GM21619 (cell line): ENCODE measurements at regions not wholly inside any gene's neighbourhood (a gene's known extent, or its start where the extent isn't known, plus 50 kb on each side); places are given as distances from the start of the nearest gene placed in this dataset.

ENCODE experiments used
- ATAC-seq: cut with Tn5 transposase; IDR thresholded peaks from one replicate; pipeline ENCODE4 v1.9.1; 2021; ENCODE audit not compliant: unreplicated experiment

DNA sequence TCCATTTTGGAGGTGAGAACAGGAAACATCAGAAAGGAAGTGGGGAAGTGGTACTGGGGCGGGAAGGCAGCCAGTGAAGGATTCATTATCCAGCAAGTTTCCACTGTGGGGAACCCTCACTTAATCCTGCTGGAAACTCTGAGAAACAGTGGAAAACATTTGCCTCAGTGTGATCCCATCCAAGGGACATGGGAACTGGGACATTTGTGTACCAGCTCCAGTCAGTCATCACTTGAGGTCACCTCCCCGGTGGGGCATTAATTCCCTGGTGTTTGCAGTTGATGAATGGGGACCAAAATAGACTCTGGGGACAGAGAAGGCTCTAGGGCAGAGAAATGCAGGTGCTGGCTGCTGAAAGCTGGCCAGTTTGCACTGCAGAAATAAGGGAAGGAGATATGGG, 599.9 kb downstream of the BUD13 start:
- ATAC-seq = no peak

GRCh38 chr11:116172156-116172555, 600.6 kb downstream of the BUD13 start:
- no peak for ATAC-seq

DNA sequence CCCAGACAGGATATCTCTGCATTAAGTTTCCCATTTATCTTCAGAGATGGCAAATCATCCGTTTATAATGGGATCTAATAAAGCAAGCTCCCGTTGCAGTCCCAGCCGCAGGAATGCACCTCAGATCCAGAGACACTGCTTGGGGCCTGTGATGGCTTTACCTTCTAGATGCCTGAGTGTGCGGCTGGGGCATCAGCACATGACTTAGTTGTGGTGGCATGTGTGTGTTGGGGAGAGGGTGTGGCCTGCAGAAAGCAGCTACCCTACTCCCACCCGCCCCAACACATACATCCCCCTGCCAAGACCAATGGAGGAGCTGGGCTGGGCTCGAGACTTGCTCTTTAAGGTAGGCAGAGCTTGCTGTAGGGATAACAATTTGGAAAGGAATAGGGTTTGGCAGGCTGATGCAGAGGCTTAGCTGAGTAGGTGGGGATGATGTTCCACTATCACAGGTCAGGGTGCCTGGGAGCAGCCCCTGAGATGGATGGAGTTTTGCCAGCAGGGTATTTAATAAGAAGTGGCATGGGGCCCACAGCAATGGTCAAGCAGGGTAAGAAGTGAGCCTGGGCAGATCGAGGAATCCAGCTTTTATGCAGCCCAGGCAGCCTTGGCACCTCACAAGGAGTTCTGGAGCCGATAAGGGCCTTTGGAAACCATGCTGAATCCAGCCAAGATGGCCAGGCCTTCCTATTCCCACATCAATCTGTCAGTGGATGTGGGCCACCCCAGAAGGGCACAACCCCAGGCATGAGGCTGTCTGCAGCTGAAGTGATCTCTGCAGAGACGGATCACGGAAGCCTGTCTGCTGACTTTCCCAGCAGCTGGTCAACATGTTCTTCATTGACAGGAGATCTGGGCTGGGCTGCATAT, 601.3 kb downstream of the BUD13 start:
- no peak for ATAC-seq

- ATAC-seq = no peak
Measured at GRCh38 chr11:116170526-116171120, 602.2 kb downstream of the BUD13 start.

DNA sequence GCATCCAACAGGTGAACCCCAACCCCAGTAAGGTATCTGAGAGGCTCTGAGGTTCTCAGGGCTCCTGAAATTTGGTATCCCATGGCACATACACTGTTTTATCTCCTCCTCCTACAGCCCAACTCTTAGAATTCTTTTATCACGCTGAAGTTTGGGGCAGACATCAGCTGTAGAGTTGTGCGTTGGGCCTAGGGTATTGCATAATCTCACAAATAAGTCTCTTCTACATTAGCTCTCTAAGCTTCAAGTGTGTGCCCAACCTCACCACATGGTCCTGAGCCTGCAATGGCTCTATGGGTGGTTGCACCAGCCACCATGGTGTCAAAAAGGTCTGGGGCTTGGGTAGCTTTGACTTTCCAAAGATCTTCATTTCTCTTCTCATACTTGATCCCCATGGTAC, 603.0 kb downstream of the BUD13 start:
- ATAC-seq = no peak

GRCh38 chr11:116168459-116168787, 604.4 kb downstream of the BUD13 start:
- ATAC-seq = no peak

DNA sequence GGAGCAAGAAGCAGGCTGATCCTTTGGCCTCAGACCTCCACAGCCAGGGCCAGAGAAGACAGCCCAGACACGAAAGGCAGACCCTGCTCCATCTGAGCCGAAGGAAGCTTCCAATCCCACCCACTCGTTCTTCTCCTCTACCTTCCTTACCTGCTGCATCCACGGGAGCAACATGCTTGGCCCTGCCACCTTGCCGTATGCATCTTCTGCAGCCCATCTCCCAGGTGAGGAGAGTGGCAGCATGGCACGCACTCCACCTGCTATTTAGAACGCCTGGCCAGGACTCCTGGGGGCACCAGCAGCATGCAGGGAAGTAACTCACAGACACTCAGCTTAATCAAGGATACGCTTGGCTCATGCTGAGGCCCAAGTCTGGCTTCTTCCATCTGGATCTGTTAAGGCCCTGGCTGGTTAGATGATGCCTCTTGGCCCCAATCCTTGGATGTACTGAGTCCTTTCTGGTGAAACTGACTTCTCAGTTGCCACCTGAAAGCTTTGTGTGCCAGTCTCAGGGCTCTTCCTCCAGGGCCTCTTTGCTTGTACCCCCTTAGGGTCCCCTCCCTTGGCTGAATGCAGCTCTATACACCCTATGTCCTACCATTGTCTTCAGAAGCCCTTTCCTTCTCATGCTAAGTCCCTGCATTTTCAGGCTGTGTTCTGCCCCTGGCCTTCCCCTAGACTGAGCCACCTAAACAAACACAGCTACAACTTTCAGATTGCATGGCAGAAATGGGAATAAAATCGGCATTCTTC, 604.9 kb downstream of the BUD13 start:
- ATAC-seq = no peak

- no peak for ATAC-seq
Measured at GRCh38 chr11:116166573-116167465, 606.0 kb downstream of the BUD13 start.

GRCh38 chr11:116164843-116165242, 607.9 kb downstream of the BUD13 start:
- ATAC-seq = no peak

GRCh38 chr11:116162886-116163230, 609.9 kb downstream of the BUD13 start:
- no peak for ATAC-seq

GRCh38 chr11:116162086-116162885, 610.5 kb downstream of the BUD13 start:
- ATAC-seq = no peak

DNA sequence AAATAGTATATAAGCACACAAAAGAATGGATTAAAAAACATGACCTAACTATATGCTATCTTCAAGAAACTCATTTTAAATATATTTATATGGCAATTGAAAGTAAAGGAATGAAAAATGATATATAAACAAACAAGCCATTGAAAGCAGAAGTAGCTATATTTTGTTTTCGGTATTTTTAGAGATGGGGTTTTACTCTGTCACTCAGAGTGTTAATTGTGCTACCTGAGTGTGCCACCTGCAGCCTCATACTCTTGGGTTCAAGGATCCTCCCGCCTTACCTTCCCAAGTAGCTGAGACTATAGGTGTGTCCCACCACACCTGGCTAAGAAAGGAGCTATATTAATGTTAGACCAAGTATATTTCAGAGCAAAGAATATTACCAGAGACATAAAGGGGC, 624.1 kb downstream of the BUD13 start:
- ATAC-seq = no peak

- no peak for ATAC-seq
Measured at GRCh38 chr11:116148056-116148455, 624.7 kb downstream of the BUD13 start.

GRCh38 chr11:116145187-116145865, 627.5 kb downstream of the BUD13 start:
- ATAC-seq = no peak

DNA sequence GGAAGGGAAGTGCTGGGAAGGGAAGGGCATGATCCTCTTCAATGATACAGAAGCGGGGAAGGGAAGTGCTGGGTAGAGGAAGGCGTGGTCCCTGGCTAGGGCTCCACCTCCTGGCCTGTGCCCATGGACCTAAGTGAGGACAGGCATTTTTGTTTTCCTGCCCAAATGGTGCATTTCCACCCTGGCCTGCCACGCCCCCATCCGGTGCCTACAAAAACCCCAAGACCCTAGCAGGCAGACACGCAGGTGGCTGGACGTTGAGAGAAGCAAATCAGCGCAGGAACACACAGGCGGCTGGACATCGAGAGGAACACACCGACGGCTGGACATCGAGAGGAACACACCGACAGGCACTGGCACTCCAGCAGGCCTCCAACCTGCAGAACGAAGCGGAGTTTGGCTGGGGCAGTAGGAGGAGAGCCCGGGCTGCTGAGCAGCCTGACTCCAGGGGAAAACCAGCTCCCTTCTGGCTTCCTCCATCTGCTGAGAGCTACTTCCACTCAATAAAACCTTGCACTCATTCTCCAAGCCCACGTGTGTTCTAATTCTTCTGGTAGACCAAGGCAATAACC, 628.3 kb downstream of the BUD13 start:
- ATAC-seq = no peak

- no peak for ATAC-seq
Measured at GRCh38 chr11:116138280-116138679, 634.1 kb upstream of the CADM1 start.

DNA sequence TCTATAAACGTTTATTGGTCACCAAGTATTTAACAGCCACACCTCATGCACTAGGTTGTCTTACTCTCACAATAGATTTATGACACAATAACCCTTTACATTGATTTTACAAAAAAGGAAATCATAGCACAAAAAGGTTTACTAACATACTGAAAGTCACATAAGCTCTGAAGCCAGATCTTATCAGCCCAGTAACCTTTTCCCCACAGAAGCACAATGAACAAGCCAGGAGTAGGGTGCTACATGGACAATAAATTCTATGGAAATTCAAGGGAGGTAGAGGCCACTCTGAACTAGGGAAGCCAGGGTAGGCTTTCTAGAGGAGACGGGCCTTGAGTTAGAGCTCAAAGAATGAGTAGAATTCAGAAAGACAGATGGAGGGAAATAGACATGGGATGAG, 633.5 kb upstream of the CADM1 start:
- ATAC-seq = no peak

GRCh38 chr11:116136987-116137674, 632.9 kb upstream of the CADM1 start:
- no peak for ATAC-seq

DNA sequence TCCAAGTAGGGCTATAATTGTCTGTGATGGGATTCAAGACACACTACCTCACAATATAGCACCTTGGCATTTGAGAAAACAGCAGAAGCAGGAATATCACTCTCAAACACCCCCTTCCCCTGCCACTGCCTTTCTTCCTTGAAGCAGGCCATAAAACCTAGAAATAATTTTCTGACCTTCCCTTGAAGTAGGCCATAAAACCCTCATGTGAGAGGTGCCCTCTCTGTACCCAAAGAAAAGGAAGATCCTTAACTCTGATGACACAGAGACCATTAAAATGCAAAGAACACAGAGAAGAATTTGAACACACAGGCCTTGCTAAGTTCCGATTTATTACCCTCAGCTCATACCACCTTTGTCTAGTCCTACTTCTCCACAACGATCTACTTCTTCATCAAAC, 631.7 kb upstream of the CADM1 start:
- no peak for ATAC-seq
